ENCODE measurements at regions not wholly inside any gene's neighbourhood (a gene's known extent, or its start where the extent isn't known, plus 50 kb on each side); places are given as distances from the start of the nearest gene placed in this dataset.

DNA sequence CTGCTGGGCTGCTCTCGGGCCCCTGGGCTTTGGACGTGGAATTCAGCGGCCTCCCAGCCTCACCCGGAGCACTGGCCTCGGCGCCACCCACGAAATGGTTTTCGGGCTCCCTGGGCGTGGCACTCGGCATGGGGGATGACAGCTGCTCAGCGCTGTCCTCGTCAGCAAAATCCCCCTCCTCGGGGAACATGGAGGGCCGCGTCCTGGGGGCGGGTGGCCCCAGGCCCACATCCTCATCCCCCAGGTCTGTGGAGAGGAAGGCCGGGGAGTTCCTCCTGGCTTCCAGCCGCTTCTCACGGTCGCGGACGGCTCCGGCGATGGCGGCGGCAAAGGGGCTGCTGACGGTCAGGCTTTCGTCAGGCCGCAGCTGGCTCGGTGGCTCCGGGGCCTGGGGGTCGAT is 88.4 kb downstream of the CTTN start:
- POLR2A ChIA-PET, result no interaction called here
- CTCF ChIA-PET, result no interaction called here
- DNase-seq (ENCODE audit: extremely low spot score), result no peak
- no peak for TF ChIP-seq LEF1 (IDR thresholded peaks at IDR 0.05; ENCODE audit: borderline replicate concordance)
- no peak for TF ChIP-seq PKNOX1 (IDR thresholded peaks at IDR 0.05)
- no peak for TF ChIP-seq FOXM1 (IDR thresholded peaks at IDR 0.05; ENCODE audit: borderline replicate concordance)
- no peak for TF ChIP-seq SUZ12 (IDR thresholded peaks at IDR 0.05)

- no peak for DNase-seq (ENCODE audit: extremely low spot score)
- TF ChIP-seq ZNF384 (IDR thresholded peaks at IDR 0.05) (no peak), NFRKB (IDR thresholded peaks at IDR 0.05) (no peak), L3MBTL2 (conservative IDR thresholded peaks at IDR 0.05) (no peak), TARDBP (IDR thresholded peaks at IDR 0.05) (no peak), FOXM1 (IDR thresholded peaks at IDR 0.05; ENCODE audit: borderline replicate concordance) (no peak), HDGF (IDR thresholded peaks at IDR 0.05; ENCODE audit: borderline replicate concordance) (no peak), FOXK2 (IDR thresholded peaks at IDR 0.05) (no peak), ELF4 (IDR thresholded peaks at IDR 0.05) (no peak), SUZ12 (IDR thresholded peaks at IDR 0.05) (no peak), PKNOX1 (IDR thresholded peaks at IDR 0.05) (no peak), BHLHE40 (IDR thresholded peaks at IDR 0.05; ENCODE audit: borderline replicate concordance) (no peak), LEF1 (IDR thresholded peaks at IDR 0.05; ENCODE audit: borderline replicate concordance) (no peak), SP1 (IDR thresholded peaks at IDR 0.05) (no peak)
- POLR2A ChIA-PET, result no interaction called here
- CTCF ChIA-PET, result no interaction called here
These were observed 88.8 kb downstream of the CTTN start for GRCh38 chr11:70487160-70487559.

DNA sequence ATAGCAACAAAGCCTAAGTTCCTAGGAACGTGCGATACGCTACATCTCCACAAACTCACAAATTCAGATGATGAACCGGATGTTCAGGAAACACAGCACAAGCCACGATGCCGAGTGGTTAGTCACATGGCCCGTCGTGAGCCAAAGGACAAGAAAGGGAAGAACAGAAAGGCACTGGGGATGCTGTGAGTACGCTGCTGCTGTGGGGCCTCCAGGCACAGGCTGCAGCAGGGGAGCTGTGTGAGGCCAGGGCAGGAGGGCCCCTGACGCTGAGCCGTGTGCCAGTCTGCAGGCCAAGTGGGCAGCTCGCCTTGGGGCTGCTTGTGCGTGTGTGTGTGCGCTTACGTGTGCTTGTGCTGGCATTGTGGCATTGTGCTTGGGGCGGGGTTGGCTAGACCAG is 89.4 kb downstream of the CTTN start:
- no peak for DNase-seq (ENCODE audit: extremely low spot score)
- POLR2A ChIA-PET, result no interaction called here
- TF ChIP-seq FOXA1 (IDR thresholded peaks at IDR 0.05) (no peak), FOXM1 (IDR thresholded peaks at IDR 0.05; ENCODE audit: borderline replicate concordance) (no peak), CTBP1 (IDR thresholded peaks at IDR 0.05; ENCODE audit: borderline replicate concordance) (no peak), BHLHE40 (IDR thresholded peaks at IDR 0.05; ENCODE audit: borderline replicate concordance) (no peak), LEF1 (IDR thresholded peaks at IDR 0.05; ENCODE audit: borderline replicate concordance) (no peak), L3MBTL2 (conservative IDR thresholded peaks at IDR 0.05) (no peak), SUZ12 (IDR thresholded peaks at IDR 0.05) (no peak), PKNOX1 (IDR thresholded peaks at IDR 0.05) (no peak)
- CTCF ChIA-PET, result no interaction called here

- CTCF ChIA-PET, result no interaction called here
- no peak for TF ChIP-seq L3MBTL2 (conservative IDR thresholded peaks at IDR 0.05)
- no peak for TF ChIP-seq NFRKB (IDR thresholded peaks at IDR 0.05)
- TF ChIP-seq FOXM1 (IDR thresholded peaks at IDR 0.05; ENCODE audit: borderline replicate concordance), result no peak
- TF ChIP-seq FOXK2 (IDR thresholded peaks at IDR 0.05), result no peak
- no peak for DNase-seq (ENCODE audit: extremely low spot score)
- POLR2A ChIA-PET, result no interaction called here
These were observed 89.9 kb downstream of the CTTN start for GRCh38 chr11:70488171-70488703.

DNA sequence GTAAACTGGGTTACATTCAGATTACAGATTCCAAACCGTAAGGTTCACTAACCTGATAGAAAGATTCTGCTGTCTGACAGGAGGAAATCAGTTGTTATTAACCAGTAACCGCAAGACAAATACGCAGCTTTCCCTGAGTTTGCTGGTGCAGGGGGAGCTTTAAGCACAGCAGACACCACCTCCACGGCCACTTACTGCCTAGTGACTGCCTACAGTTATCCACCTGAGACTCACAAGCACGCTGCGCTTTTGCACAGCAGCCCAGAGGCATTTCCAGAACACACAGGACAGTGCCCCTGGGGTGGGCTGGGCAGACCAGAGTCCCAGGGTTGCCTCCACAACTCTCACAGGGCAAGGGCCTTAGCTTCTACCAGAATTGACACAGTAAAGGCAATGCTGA is 90.9 kb downstream of the CTTN start:
- ChIA-PET POLR2A (no interaction called here), CTCF (no interaction called here)
- no peak for DNase-seq (ENCODE audit: extremely low spot score)
- TF ChIP-seq ARNT (IDR thresholded peaks at IDR 0.05), result no peak
- TF ChIP-seq LEF1 (IDR thresholded peaks at IDR 0.05; ENCODE audit: borderline replicate concordance), result no peak
- no peak for TF ChIP-seq FOXM1 (IDR thresholded peaks at IDR 0.05; ENCODE audit: borderline replicate concordance)
- no peak for TF ChIP-seq SP1 (IDR thresholded peaks at IDR 0.05)
- TF ChIP-seq ZNF384 (IDR thresholded peaks at IDR 0.05), result no peak
- no peak for TF ChIP-seq CTBP1 (IDR thresholded peaks at IDR 0.05; ENCODE audit: borderline replicate concordance)

DNA sequence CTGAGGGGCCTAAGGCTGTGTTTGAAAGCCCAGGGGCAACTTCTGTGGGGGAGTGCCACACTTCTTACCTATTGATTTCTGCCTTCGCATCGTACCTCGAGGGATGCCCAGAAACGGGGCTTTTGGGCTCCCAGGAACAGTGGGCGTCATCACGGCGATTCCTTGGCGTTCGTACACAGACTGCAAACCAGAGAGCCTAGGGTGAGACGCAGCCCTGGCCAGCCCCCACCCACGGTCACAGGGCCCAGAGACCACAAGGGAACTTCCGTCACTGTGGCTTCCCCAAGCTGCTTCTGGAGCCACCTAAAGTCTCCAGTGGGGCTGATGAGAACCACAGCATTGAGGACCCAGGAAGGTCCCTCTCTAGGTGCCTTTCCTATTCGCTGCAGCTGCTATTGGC is 91.9 kb downstream of the CTTN start:
- ChIA-PET POLR2A (no interaction called here), CTCF (no interaction called here)
- TF ChIP-seq HDGF (IDR thresholded peaks at IDR 0.05; ENCODE audit: borderline replicate concordance) (no peak), ZNF384 (IDR thresholded peaks at IDR 0.05) (no peak), SP1 (IDR thresholded peaks at IDR 0.05) (no peak), SUZ12 (IDR thresholded peaks at IDR 0.05) (no peak), ELF4 (IDR thresholded peaks at IDR 0.05) (no peak), FOXM1 (IDR thresholded peaks at IDR 0.05; ENCODE audit: borderline replicate concordance) (no peak)
- DNase-seq (ENCODE audit: extremely low spot score), result no peak

DNA sequence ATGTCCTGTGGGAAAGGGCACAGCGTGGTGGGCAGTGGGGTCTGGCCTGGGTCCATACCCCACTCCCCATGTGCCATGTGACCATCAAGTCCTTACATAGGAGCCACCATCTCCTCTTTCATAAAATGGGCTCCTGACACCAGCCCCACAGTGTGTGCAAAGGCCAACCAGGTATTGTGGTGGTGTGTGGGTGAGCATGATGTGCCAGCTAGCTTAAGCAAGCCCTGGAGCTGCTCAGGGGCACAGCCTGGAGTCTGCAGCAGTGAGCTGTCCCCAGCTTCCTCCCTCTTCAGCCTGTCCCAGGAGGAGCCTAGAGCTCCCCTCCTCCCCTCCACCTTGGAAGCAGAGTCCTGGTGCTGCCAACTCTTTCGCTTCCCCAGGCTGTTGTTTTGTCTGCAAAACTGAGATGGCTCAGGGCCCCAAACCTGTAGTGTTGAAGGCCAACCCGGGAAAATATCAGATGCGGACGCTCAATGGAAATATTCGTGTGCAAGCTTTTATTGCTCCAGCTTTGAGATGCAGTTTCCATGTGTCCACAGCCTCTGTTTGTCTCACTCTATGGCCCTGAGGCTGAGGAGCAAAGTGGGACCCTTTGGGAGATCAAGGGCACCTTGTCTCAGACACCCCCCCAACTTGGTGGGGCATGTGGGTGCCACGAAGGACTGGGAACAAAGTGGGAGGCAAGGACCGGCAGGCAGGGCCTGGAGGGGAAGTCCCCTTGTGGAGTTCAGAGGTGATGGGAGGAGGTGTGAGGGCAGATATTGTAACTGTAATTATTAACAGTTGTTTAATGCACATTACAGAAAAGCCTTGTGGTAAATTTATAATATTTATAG is 92.6 kb downstream of the CTTN start:
- TF ChIP-seq PKNOX1 (IDR thresholded peaks at IDR 0.05), result no peak
- TF ChIP-seq FOXM1 (IDR thresholded peaks at IDR 0.05; ENCODE audit: borderline replicate concordance), result no peak
- TF ChIP-seq HDGF (IDR thresholded peaks at IDR 0.05; ENCODE audit: borderline replicate concordance), result no peak
- TF ChIP-seq ZNF384 (IDR thresholded peaks at IDR 0.05), result no peak
- TF ChIP-seq ELF4 (IDR thresholded peaks at IDR 0.05), result no peak
- no peak for TF ChIP-seq SUZ12 (IDR thresholded peaks at IDR 0.05)
- TF ChIP-seq ARNT (IDR thresholded peaks at IDR 0.05), result no peak
- TF ChIP-seq BHLHE40 (IDR thresholded peaks at IDR 0.05; ENCODE audit: borderline replicate concordance), result no peak
- no peak for TF ChIP-seq TARDBP (IDR thresholded peaks at IDR 0.05)
- no peak for TF ChIP-seq NFRKB (IDR thresholded peaks at IDR 0.05)
- no peak for TF ChIP-seq SP1 (IDR thresholded peaks at IDR 0.05)
- no peak for TF ChIP-seq FOXA1 (IDR thresholded peaks at IDR 0.05)
- TF ChIP-seq FOXK2 (IDR thresholded peaks at IDR 0.05), result no peak
- TF ChIP-seq L3MBTL2 (conservative IDR thresholded peaks at IDR 0.05), result no peak
- no peak for DNase-seq (ENCODE audit: extremely low spot score)
- ChIA-PET POLR2A (no interaction called here), CTCF (interaction anchor here (0.6 kb wide), 1 partner anchor 11 kb away, joined by 3 read pairs; no protein-coding TSS in a partner anchor)

All from HEK293T (cell line).